GM12891 (cell line): ENCODE measurements at regions not wholly inside any gene's neighbourhood (a gene's known extent, or its start where the extent isn't known, plus 50 kb on each side); places are given as distances from the start of the nearest gene placed in this dataset.

ENCODE experiments used
- PAX5 ChIP-seq: IDR thresholded peaks from 2 replicates; pipeline ENCODE4 v1.6.1; 2011; ENCODE audit warnings: low read length, moderate library complexity, mild to moderate bottlenecking; ENCODE audit not compliant: insufficient read depth, severe bottlenecking
- POLR2A ChIP-seq: IDR thresholded peaks from 2 replicates; pipeline ENCODE4 v1.6.1; 2011; ENCODE audit warnings: low read depth, low read length, control low read depth
- POLR2AphosphoS5 ChIP-seq: IDR thresholded peaks from 2 replicates; pipeline ENCODE4 v1.6.1; 2011; ENCODE audit warnings: low read depth, low read length, control low read depth
- POU2F2 ChIP-seq: IDR thresholded peaks from 2 replicates; pipeline ENCODE4 v1.6.1; 2011; ENCODE audit warnings: low read depth, mild to moderate bottlenecking, control low read depth, low read length, moderate library complexity
- SPI1 ChIP-seq: IDR thresholded peaks from 2 replicates; pipeline ENCODE4 v1.6.1; 2011; ENCODE audit warnings: low read depth, low read length, control low read depth
- TAF1 ChIP-seq: IDR thresholded peaks from 2 replicates; pipeline ENCODE4 v1.6.1; 2011; ENCODE audit warnings: low read depth, low read length, control low read depth

DNA sequence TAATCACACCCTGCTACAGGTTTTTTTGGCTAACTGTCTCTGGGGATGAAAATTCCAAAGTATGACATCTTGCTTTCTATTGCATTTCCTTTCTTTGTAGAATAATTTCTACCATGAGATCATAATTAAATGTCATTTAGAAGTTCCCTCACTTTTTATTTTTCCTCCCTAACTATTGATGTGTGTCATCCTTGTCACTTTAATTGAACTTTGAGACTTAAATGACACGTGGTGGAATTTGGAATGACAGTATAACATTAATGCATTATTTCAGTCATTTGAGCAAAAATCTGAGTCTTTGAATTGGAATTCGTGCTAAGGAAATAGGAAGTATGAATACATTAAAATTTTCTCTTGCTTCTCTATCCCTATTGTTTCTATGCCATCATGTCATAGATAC, 745.4 kb downstream of the PDHA2 start:
- TF ChIP-seq POLR2AphosphoS5: no peak
- no peak for TF ChIP-seq POLR2A
- TF ChIP-seq TAF1: no peak
- TF ChIP-seq SPI1: no peak
- no peak for TF ChIP-seq PAX5
- no peak for TF ChIP-seq POU2F2
